Endothelial cell of umbilical vein (primary cell): ENCODE measurements at regions not wholly inside any gene's neighbourhood (a gene's known extent, or its start where the extent isn't known, plus 50 kb on each side); places are given as distances from the start of the nearest gene placed in this dataset.

Experiments
- FOS ChIP-seq: IDR thresholded peaks from 2 replicates; pipeline ENCODE4 v1.6.1; 2011; ENCODE audit warnings: mild to moderate bottlenecking, low read length, moderate library complexity, borderline replicate concordance; ENCODE audit not compliant: insufficient read depth
- TF ChIP-seq, protein P1 (sequence below), 2 donors: IDR thresholded peaks; 1 replicate in 1 of 2; 2 replicates in 1 of 2; pipeline ENCODE4 v1.5.1; 2011; ENCODE audit warnings: low read length in 2 of 2, mild to moderate bottlenecking in 2 of 2, moderate library complexity in 2 of 2, control low read depth in 1 of 2, inconsistent platforms in 1 of 2, low read depth in 1 of 2; ENCODE audit not compliant: insufficient read depth in 1 of 2; ENCODE audit errors: extremely low read depth in 1 of 2
- TF ChIP-seq, protein P2 (sequence below): IDR thresholded peaks from 2 replicates; pipeline ENCODE4 v1.6.1; 2011; ENCODE audit not compliant: insufficient read depth, insufficient read length

DNA sequence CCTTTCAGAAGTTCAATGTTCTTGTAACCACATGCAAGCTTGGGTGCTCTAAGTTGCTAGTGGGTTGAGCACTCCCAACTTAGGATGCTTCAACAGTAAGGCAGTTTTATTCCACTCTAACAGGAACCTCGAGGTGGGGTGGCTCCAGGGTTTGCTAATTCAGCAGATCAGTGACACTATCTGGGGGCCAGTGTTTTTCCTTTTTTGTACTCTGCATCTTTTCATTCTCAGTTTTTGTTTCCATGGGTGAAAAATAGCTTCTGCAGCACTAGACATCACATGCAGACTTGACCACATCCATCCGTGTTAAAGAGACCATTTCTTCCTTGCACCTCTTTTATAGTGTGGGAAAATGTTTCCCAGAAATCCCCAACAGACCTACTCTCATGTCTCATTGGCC lies 497.6 kb downstream of the STIM2 start:
- TF ChIP-seq, protein P1, sequence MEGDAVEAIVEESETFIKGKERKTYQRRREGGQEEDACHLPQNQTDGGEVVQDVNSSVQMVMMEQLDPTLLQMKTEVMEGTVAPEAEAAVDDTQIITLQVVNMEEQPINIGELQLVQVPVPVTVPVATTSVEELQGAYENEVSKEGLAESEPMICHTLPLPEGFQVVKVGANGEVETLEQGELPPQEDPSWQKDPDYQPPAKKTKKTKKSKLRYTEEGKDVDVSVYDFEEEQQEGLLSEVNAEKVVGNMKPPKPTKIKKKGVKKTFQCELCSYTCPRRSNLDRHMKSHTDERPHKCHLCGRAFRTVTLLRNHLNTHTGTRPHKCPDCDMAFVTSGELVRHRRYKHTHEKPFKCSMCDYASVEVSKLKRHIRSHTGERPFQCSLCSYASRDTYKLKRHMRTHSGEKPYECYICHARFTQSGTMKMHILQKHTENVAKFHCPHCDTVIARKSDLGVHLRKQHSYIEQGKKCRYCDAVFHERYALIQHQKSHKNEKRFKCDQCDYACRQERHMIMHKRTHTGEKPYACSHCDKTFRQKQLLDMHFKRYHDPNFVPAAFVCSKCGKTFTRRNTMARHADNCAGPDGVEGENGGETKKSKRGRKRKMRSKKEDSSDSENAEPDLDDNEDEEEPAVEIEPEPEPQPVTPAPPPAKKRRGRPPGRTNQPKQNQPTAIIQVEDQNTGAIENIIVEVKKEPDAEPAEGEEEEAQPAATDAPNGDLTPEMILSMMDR (IDR thresholded peaks at IDR 0.05; ENCODE audit: extremely low read depth in 1 of 2, insufficient read depth in 1 of 2, low read depth in 1 of 2, low read length in 2 of 2) = no peak
- TF ChIP-seq FOS = no peak
- TF ChIP-seq, protein P2, sequence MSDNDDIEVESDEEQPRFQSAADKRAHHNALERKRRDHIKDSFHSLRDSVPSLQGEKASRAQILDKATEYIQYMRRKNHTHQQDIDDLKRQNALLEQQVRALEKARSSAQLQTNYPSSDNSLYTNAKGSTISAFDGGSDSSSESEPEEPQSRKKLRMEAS = no peak
